ENCODE measurements at regions not wholly inside any gene's neighbourhood (a gene's known extent, or its start where the extent isn't known, plus 50 kb on each side); places are given as distances from the start of the nearest gene placed in this dataset.

- DNase-seq (ENCODE audit: low read depth, low spot score) (no peak), ATAC-seq (no peak)
- no peak overlapping the region for H3K4me3 ChIP-seq (ENCODE audit: low read depth in 2 of 2, low read length in 2 of 2)
- H3K4me1 ChIP-seq (ENCODE audit: control insufficient read depth, insufficient read depth, low read length): no peaks in the 10 kb centered on the region
- in situ Hi-C loops (cut with HindIII; ENCODE audit: low pct_unique_long_range_greater_than_20kb, low sequenced_read_pairs) (no loop called here), intact Hi-C loops (cut with micrococcal nuclease; ENCODE audit: unreplicated experiment) (no loop called here)
- ChIA-PET CTCF (no interaction called here), POLR2A (no interaction called here)
- H3K36me3 ChIP-seq (ENCODE audit: control insufficient read depth, insufficient read depth, low read length): no peaks in the 10 kb centered on the region
- H3K27me3 ChIP-seq (ENCODE audit: control insufficient read depth, insufficient read depth, low read length): no peaks in the 10 kb centered on the region; the same call in 1 of the 2 replicates
- no peaks in the 10 kb centered on the region for H3K9me3 ChIP-seq (ENCODE audit: control insufficient read depth, insufficient read depth, low read depth, low read length)
- BruUV-seq (replicated peaks): no TSS peak
- no peak for TF ChIP-seq TCF7L2 (IDR thresholded peaks at IDR 0.05; ENCODE audit: low read depth, low read length)
- no peak for TF ChIP-seq SIN3A (IDR thresholded peaks at IDR 0.05; ENCODE audit: borderline replicate concordance, insufficient read depth, low read depth, low read length)
- TF ChIP-seq REST (IDR thresholded peaks at IDR 0.05; ENCODE audit: insufficient read depth in 1 of 2, low read depth in 2 of 2, low read length in 1 of 2): no peak
- TF ChIP-seq CTCF (IDR thresholded peaks at IDR 0.05): no peak
- TF ChIP-seq POLR2AphosphoS5 (IDR thresholded peaks at IDR 0.05; ENCODE audit: low read depth, low read length): no peak
- H3K27ac ChIP-seq (ENCODE audit: low read length): no peak overlapping the region
These were observed 169.4 kb downstream of the DDX1 start for GRCh38 chr2:15761056-15761455.

GRCh38 chr2:15761910-15762309 is 170.2 kb downstream of the DDX1 start:
- Histone ChIP-seq H3K36me3 (ENCODE audit: control insufficient read depth, insufficient read depth, low read length) (no peaks in the 10 kb centered on the region), H3K4me1 (ENCODE audit: control insufficient read depth, insufficient read depth, low read length) (no peaks in the 10 kb centered on the region), H3K4me3 (ENCODE audit: low read depth in 2 of 2, low read length in 2 of 2) (no peak overlapping the region), H3K9me3 (ENCODE audit: control insufficient read depth, insufficient read depth, low read depth, low read length) (no peaks in the 10 kb centered on the region), H3K27ac (ENCODE audit: low read length) (no peak overlapping the region), H3K27me3 (ENCODE audit: control insufficient read depth, insufficient read depth, low read length) (no peaks in the 10 kb centered on the region; the same call in 1 of the 2 replicates)
- intact Hi-C loops (cut with micrococcal nuclease; ENCODE audit: unreplicated experiment): no loop called here
- ATAC-seq (no peak), DNase-seq (ENCODE audit: low read depth, low spot score) (no peak)
- POLR2A ChIA-PET: no interaction called here
- in situ Hi-C loops (cut with HindIII; ENCODE audit: low pct_unique_long_range_greater_than_20kb, low sequenced_read_pairs): no loop called here
- CTCF ChIA-PET: no interaction called here
- BruUV-seq (replicated peaks): no TSS peak
- TF ChIP-seq SIN3A (IDR thresholded peaks at IDR 0.05; ENCODE audit: borderline replicate concordance, insufficient read depth, low read depth, low read length): no peak
- no peak for TF ChIP-seq CTCF (IDR thresholded peaks at IDR 0.05)
- TF ChIP-seq POLR2AphosphoS5 (IDR thresholded peaks at IDR 0.05; ENCODE audit: low read depth, low read length): no peak
- no peak for TF ChIP-seq REST (IDR thresholded peaks at IDR 0.05; ENCODE audit: insufficient read depth in 1 of 2, low read depth in 2 of 2, low read length in 1 of 2)
- no peak for TF ChIP-seq TCF7L2 (IDR thresholded peaks at IDR 0.05; ENCODE audit: low read depth, low read length)
